ENCODE measurements at regions not wholly inside any gene's neighbourhood (a gene's known extent, or its start where the extent isn't known, plus 50 kb on each side); places are given as distances from the start of the nearest gene placed in this dataset.

- intact Hi-C loops (cut with micrococcal nuclease; ENCODE audit: unreplicated experiment) = no loop called here
- H4K20me1 ChIP-seq (ENCODE audit: control insufficient read depth, insufficient read depth) = no peaks in the 10 kb centered on the region
- H3K4me2 ChIP-seq (ENCODE audit: control insufficient read depth, insufficient read depth) = no peak overlapping the region
- H3K4me3 ChIP-seq = no peak overlapping the region
- DNase-seq (ENCODE audit: low read depth, low spot score) (no peak), FAIRE-seq (no peak), ATAC-seq (no peak)
- no peak overlapping the region for H2AFZ ChIP-seq (ENCODE audit: control insufficient read depth, low read depth, low read length)
- H3K79me2 ChIP-seq (ENCODE audit: control insufficient read depth, insufficient read depth, low read length) = no peaks in the 10 kb centered on the region
- no peaks in the 10 kb centered on the region for H3K9me3 ChIP-seq (replicated peaks; ENCODE audit: control insufficient read depth, insufficient read depth, low read length)
- H3K27me3 ChIP-seq (replicated peaks in 1 of 2; ENCODE audit: control insufficient read depth in 2 of 2, insufficient read depth in 2 of 2, low read length in 1 of 2) = no peaks in the 10 kb centered on the region
- RAD21 ChIA-PET (ENCODE audit: unreplicated experiment) = no interaction called here
- no peak overlapping the region for H3K9ac ChIP-seq (ENCODE audit: control insufficient read depth, insufficient read depth, low read length)
- H3K27ac ChIP-seq (ENCODE audit: control insufficient read depth, insufficient read depth) = no peak overlapping the region
- CTCF ChIA-PET = no interaction called here
- 35% methylated on average over 2 of the region's 2 CpGs for whole genome bisulfite sequencing (ENCODE audit: insufficient coverage, insufficient replicate concordance, low lambda C conversion rate, missing lambda C conversion rate)
- no peaks in the 10 kb centered on the region for H3K4me1 ChIP-seq (ENCODE audit: control insufficient read depth, insufficient read depth, low read length)
- POLR2A ChIA-PET = no interaction called here
- SMC1A ChIA-PET (ENCODE audit: uncharacterized antibody, unreplicated experiment) = no interaction called here
- TF ChIP-seq, protein P1, sequence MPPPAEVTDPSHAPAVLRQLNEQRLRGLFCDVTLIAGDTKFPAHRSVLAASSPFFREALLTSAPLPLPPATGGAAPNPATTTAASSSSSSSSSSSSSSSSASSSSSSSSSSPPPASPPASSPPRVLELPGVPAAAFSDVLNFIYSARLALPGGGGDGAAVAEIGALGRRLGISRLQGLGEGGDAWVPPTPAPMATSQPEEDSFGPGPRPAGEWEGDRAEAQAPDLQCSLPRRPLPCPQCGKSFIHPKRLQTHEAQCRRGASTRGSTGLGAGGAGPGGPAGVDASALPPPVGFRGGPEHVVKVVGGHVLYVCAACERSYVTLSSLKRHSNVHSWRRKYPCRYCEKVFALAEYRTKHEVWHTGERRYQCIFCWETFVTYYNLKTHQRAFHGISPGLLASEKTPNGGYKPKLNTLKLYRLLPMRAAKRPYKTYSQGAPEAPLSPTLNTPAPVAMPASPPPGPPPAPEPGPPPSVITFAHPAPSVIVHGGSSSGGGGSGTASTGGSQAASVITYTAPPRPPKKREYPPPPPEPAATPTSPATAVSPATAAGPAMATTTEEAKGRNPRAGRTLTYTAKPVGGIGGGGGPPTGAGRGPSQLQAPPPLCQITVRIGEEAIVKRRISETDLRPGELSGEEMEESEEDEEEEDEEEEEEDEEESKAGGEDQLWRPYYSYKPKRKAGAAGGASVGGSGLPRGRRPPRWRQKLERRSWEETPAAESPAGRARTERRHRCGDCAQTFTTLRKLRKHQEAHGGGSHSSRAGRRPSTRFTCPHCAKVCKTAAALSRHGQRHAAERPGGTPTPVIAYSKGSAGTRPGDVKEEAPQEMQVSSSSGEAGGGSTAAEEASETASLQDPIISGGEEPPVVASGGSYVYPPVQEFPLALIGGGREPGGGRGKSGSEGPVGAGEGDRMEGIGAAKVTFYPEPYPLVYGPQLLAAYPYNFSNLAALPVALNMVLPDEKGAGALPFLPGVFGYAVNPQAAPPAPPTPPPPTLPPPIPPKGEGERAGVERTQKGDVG (CRISPR knock-in tag; IDR thresholded peaks at IDR 0.05) = no peak
- TF ChIP-seq JUND (IDR thresholded peaks at IDR 0.05; ENCODE audit: low read depth, low read length) (no peak), ASH2L (IDR thresholded peaks at IDR 0.05; ENCODE audit: borderline replicate concordance, low read depth) (no peak), NRF1 (conservative IDR thresholded peaks at IDR 0.05; ENCODE audit: low read depth, low read length) (no peak), STAT3 (IDR thresholded peaks at IDR 0.05; ENCODE audit: low read depth, low read length) (no peak), JUNB (IDR thresholded peaks at IDR 0.05) (no peak), YBX1 (IDR thresholded peaks at IDR 0.05) (no peak), CEBPB (IDR thresholded peaks at IDR 0.05; ENCODE audit: borderline replicate concordance in 1 of 2, low read depth in 2 of 2, low read length in 2 of 2) (no peak)
- TF ChIP-seq, protein P2, sequence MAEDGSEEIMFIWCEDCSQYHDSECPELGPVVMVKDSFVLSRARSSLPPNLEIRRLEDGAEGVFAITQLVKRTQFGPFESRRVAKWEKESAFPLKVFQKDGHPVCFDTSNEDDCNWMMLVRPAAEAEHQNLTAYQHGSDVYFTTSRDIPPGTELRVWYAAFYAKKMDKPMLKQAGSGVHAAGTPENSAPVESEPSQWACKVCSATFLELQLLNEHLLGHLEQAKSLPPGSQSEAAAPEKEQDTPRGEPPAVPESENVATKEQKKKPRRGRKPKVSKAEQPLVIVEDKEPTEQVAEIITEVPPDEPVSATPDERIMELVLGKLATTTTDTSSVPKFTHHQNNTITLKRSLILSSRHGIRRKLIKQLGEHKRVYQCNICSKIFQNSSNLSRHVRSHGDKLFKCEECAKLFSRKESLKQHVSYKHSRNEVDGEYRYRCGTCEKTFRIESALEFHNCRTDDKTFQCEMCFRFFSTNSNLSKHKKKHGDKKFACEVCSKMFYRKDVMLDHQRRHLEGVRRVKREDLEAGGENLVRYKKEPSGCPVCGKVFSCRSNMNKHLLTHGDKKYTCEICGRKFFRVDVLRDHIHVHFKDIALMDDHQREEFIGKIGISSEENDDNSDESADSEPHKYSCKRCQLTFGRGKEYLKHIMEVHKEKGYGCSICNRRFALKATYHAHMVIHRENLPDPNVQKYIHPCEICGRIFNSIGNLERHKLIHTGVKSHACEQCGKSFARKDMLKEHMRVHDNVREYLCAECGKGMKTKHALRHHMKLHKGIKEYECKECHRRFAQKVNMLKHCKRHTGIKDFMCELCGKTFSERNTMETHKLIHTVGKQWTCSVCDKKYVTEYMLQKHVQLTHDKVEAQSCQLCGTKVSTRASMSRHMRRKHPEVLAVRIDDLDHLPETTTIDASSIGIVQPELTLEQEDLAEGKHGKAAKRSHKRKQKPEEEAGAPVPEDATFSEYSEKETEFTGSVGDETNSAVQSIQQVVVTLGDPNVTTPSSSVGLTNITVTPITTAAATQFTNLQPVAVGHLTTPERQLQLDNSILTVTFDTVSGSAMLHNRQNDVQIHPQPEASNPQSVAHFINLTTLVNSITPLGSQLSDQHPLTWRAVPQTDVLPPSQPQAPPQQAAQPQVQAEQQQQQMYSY (CRISPR knock-in tag; IDR thresholded peaks at IDR 0.05) = no peak
- TF ChIP-seq, protein P3, sequence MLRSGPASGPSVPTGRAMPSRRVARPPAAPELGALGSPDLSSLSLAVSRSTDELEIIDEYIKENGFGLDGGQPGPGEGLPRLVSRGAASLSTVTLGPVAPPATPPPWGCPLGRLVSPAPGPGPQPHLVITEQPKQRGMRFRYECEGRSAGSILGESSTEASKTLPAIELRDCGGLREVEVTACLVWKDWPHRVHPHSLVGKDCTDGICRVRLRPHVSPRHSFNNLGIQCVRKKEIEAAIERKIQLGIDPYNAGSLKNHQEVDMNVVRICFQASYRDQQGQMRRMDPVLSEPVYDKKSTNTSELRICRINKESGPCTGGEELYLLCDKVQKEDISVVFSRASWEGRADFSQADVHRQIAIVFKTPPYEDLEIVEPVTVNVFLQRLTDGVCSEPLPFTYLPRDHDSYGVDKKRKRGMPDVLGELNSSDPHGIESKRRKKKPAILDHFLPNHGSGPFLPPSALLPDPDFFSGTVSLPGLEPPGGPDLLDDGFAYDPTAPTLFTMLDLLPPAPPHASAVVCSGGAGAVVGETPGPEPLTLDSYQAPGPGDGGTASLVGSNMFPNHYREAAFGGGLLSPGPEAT (IDR thresholded peaks at IDR 0.05; ENCODE audit: low read depth) = no peak
- in situ Hi-C loops (cut with MboI) = no loop called here
- BruUV-seq (replicated peaks) = no TSS peak
- H3K36me3 ChIP-seq (ENCODE audit: control insufficient read depth in 2 of 2, insufficient read depth in 2 of 2, low read length in 1 of 2) = no peaks in the 10 kb centered on the region
These were observed 289.3 kb upstream of the CDH2 start for GRCh38 chr18:28466204-28466603.
